Psoas muscle (tissue), 7 donors: ENCODE measurements at regions not wholly inside any gene's neighbourhood (a gene's known extent, or its start where the extent isn't known, plus 50 kb on each side); places are given as distances from the start of the nearest gene placed in this dataset.

ENCODE experiments used
- ATAC-seq, 4 donors: fragments of 200-7000 bp; cut with Tn5 transposase; one replicate each; pipeline ENCODE4 v1.9.1; 2020; ENCODE audit warnings: moderate library complexity in 3 of 4, mild to moderate bottlenecking in 2 of 4
- DNase-seq, 2 donors: peaks; one replicate each; pipeline ENCODE4 v3.0.0-alpha.2; 2020
- H3K27ac ChIP-seq: fragments of 200-600 bp; one replicate; pipeline ENCODE4 v1.8.0; 2022
- H3K27me3 ChIP-seq, 3 donors: fragments of 200-600 bp in 1 of 3; one replicate each; pipeline versions ENCODE4 v1.6.1 to v1.8.0; 2013 to 2022; ENCODE audit warnings: low read length in 2 of 3, mild to moderate bottlenecking in 2 of 3, moderate library complexity in 1 of 3; ENCODE audit not compliant: insufficient read depth in 3 of 3
- H3K36me3 ChIP-seq, 2 donors: fragments of 200-600 bp in 1 of 2; one replicate each; pipeline versions ENCODE4 v1.6.1 to v1.8.0; 2013 to 2022; ENCODE audit warnings: low read depth in 1 of 2, mild to moderate bottlenecking in 1 of 2, moderate library complexity in 1 of 2; ENCODE audit not compliant: insufficient read depth in 1 of 2
- H3K4me1 ChIP-seq: fragments of 200-600 bp; one replicate; pipeline ENCODE4 v1.8.0; 2022
- H3K4me3 ChIP-seq: fragments of 200-600 bp; one replicate; pipeline ENCODE4 v1.8.0; 2022; ENCODE audit warnings: mild to moderate bottlenecking
- H3K9me3 ChIP-seq: fragments of 200-600 bp; one replicate; pipeline ENCODE4 v1.8.0; 2022
- CTCF ChIP-seq: fragments of 200-600 bp; IDR thresholded peaks from one replicate; pipeline ENCODE4 v1.8.0; 2022; ENCODE audit warnings: antibody characterized with exemption
- WGBS, 3 donors: extraction: QIAGEN DNeasy Blood & Tissue Kit; methylation state at CpG; one replicate each; pipeline versions ENCODE4 v1.1.6 to v1.1.7; 2013; 5-methylcytosine and 5-hydroxymethylcytosine counted together
- intact Hi-C, 2 donors: fragments of 100-400 bp; cut with DNase I; formaldehyde crosslinking; loops; one replicate each; pipeline versions ENCODE4 v1.11.0 to v1.14.2; 2022
- donor health status: healthy with polysubstance abuse.
- donor health status: DM: no; HTN: no; CAD: no; lungs with moderate emphysema.
- donor health status: Bipolar disorder and iron deficiency.
- donor health status: healthy.
- donor health status: DM: yes; HTN: yes; CAD: no.
- donor health status: DM: no; HTN: no; CAD: no.
- donor health status: DM: yes; HTN: yes; CAD: no.

DNA sequence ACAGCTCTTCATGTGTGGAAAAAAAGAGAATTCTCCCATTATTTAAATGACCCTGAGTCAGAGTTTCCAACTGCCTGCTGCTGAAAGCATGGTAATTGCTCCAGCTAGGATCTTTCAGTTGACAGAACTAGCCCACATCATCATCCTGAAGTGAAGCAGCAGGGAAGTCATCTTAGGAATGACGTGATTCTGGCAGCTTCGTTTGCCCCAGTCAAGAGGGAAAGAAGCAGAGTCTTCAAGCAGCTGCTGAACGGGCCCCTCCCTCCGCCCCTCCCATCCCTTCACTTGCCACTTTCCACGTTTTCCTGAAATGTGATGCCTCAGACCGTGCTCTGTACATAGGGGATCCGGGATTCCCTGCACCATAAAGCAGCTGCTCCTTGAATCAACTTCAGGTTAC, 455.0 kb upstream of the TMEM132C start:
- Histone ChIP-seq H3K4me1 (no peaks in the 10 kb centered on the region), H3K36me3 (no peaks in the 10 kb centered on the region), H3K9me3 (no peaks in the 10 kb centered on the region), H3K4me3 (no peak overlapping the region), H3K27me3 (peaks cover 0 to 1% (median 0%) of the 10 kb centered on the region in 3 donors), H3K27ac (no peak overlapping the region)
- intact Hi-C loops = no loop called here
- DNase-seq = peak in 1 of 2 donors; percentile 49
- 4 to 9% (median 4%) methylated on average over 7 of the region's 7 CpGs for WGBS, 3 donors
- no peak for ATAC-seq
- no peak for TF ChIP-seq CTCF

- no peaks in the 10 kb centered on the region for H3K36me3 ChIP-seq
- intact Hi-C loops = no loop called here
- no peak for TF ChIP-seq CTCF
Measured at GRCh38 chr12:127813147-127813546, 453.8 kb upstream of the TMEM132C start.

DNA sequence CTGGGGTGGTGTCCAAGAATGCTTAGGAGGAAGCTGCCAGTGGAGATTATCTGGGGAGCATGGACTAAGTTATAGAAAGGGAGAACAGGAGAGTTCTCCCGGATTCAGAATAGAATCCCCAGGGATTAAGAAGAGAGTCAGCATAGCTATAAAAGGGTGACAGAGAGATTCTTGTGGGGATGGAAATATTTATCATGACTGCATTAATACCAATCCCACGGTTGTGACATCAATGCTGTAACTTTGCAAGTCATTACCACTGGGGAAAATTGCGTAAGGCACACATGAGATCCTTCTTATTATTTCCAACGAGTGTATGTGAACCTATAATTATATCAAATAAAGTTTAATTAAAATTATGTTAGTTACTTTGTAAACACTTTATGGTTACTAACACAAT, 447.9 kb upstream of the TMEM132C start:
- TF ChIP-seq CTCF = no peak
- Histone ChIP-seq H3K36me3 (no peaks in the 10 kb centered on the region), H3K4me3 (no peak overlapping the region), H3K27ac (no peak overlapping the region), H3K27me3 (peaks cover 0 to 1% (median 0%) of the 10 kb centered on the region in 3 donors), H3K4me1 (no peaks in the 10 kb centered on the region), H3K9me3 (no peaks in the 10 kb centered on the region)
- intact Hi-C loops = no loop called here
- ATAC-seq (no peak), DNase-seq (no peak)
- 69 to 75% (median 75%) methylated on average over 4 of the region's 4 CpGs for whole genome bisulfite sequencing, 3 donors

More at GRCh38 chr12:127813147-127813546, 453.8 kb upstream of the TMEM132C start:
- no peaks in the 10 kb centered on the region for H3K9me3 ChIP-seq
- ATAC-seq (no peak), DNase-seq (no peak)
- H3K27ac ChIP-seq = no peak overlapping the region
- H3K4me3 ChIP-seq = no peak overlapping the region
- WGBS, 3 donors = 85 to 90% (median 88%) methylated on average over 2 of the region's 2 CpGs
- peaks cover 0 to 1% (median 0%) of the 10 kb centered on the region in 3 donors for H3K27me3 ChIP-seq
- no peaks in the 10 kb centered on the region for H3K4me1 ChIP-seq

DNA sequence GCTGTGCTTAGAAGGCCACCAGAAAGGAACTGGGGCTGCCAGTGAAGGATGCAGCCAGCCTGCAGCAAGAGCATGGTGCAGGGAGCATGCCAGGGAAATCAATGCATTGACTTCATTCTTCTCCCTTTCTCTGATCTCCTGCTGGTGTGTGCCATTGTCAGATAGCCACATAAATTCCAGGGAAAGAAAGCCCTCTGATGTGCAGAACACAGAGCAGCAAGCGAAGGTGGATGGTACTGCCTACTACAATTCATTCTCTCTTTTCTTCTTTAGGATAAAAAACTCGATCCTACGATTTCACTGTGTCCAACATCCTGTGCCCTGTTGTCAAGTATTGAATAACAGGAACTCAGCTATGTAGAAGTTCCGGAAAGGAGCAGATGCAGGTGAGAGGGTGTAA, 446.7 kb upstream of the TMEM132C start:
- WGBS, 3 donors = 68 to 71% (median 68%) methylated on average over 4 of the region's 4 CpGs
- Histone ChIP-seq H3K9me3 (no peaks in the 10 kb centered on the region), H3K4me1 (no peaks in the 10 kb centered on the region), H3K4me3 (no peak overlapping the region), H3K27ac (no peak overlapping the region), H3K27me3 (peaks cover 0 to 1% (median 0%) of the 10 kb centered on the region in 3 donors), H3K36me3 (no peaks in the 10 kb centered on the region)
- DNase-seq (no peak), ATAC-seq (no peak)
- intact Hi-C loops = no loop called here
- TF ChIP-seq CTCF = no peak

GRCh38 chr12:127820846-127821245, 446.1 kb upstream of the TMEM132C start:
- Histone ChIP-seq H3K27ac (no peak overlapping the region), H3K36me3 (no peaks in the 10 kb centered on the region), H3K9me3 (no peaks in the 10 kb centered on the region), H3K4me1 (no peaks in the 10 kb centered on the region), H3K27me3 (peaks cover 0 to under 1% (median 0%) of the 10 kb centered on the region in 3 donors), H3K4me3 (no peak overlapping the region)
- DNase-seq = no peak
- no peak for TF ChIP-seq CTCF
- WGBS, 3 donors = 87 to 93% (median 91%) methylated on average over 7 of the region's 7 CpGs
- intact Hi-C loops = no loop called here
- no peak for ATAC-seq
